Bronchial epithelial cell (primary cell): ENCODE measurements at regions not wholly inside any gene's neighbourhood (a gene's known extent, or its start where the extent isn't known, plus 50 kb on each side); places are given as distances from the start of the nearest gene placed in this dataset.

Source experiments
- DNase-seq: peaks from one replicate; pipeline ENCODE4 v3.0.0-alpha.2; 2010; ENCODE audit warnings: low read depth
- FAIRE-seq: peaks from 2 replicates; lab custom pipeline; 2011; peaks lifted over from hg19 to GRCh38; lab: Jason Lieb, UNC
- H3K27me3 ChIP-seq: 2 replicates; pipeline ENCODE4 v1.5.1; 2011; ENCODE audit warnings: low read length; ENCODE audit not compliant: control insufficient read depth, insufficient read depth
- H3K36me3 ChIP-seq: 2 replicates; pipeline ENCODE4 v1.5.1; 2011; ENCODE audit warnings: low read length; ENCODE audit not compliant: control insufficient read depth, insufficient read depth
- H3K4me3 ChIP-seq: 2 replicates; pipeline ENCODE4 v1.5.1; 2011; ENCODE audit warnings: mild to moderate bottlenecking, low read depth, low read length, control low read depth
- TF ChIP-seq, protein P1 (sequence below): IDR thresholded peaks from 2 replicates; pipeline ENCODE4 v1.5.1; 2011; ENCODE audit warnings: mild to moderate bottlenecking, moderate library complexity, low read length, control low read depth, inconsistent platforms; ENCODE audit not compliant: insufficient read depth, severe bottlenecking

DNA sequence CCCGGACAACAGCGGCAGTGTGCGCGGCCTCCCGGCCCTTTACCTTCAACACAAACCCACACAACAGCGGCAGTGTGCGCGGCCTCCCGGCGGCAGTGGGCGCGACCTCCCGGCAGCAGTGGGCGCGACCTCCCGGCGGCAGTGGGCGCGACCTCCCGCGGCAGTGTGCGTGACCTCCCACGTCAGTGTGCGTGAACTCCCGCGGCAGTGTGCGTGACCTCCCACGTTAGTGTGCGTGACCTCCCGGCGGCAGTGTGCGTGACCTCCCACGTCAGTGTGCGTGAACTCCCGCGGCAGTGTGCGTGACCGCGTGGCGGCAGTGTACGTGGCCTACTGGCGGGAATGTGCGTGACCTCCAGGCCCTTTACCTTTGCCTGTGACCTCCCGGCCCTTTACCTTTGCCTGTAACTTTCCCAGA, 576.6 kb upstream of the FRG1 start:
- no peaks in the 10 kb centered on the region for H3K36me3 ChIP-seq
- no peaks in the 10 kb centered on the region for H3K27me3 ChIP-seq
- TF ChIP-seq, protein P1, sequence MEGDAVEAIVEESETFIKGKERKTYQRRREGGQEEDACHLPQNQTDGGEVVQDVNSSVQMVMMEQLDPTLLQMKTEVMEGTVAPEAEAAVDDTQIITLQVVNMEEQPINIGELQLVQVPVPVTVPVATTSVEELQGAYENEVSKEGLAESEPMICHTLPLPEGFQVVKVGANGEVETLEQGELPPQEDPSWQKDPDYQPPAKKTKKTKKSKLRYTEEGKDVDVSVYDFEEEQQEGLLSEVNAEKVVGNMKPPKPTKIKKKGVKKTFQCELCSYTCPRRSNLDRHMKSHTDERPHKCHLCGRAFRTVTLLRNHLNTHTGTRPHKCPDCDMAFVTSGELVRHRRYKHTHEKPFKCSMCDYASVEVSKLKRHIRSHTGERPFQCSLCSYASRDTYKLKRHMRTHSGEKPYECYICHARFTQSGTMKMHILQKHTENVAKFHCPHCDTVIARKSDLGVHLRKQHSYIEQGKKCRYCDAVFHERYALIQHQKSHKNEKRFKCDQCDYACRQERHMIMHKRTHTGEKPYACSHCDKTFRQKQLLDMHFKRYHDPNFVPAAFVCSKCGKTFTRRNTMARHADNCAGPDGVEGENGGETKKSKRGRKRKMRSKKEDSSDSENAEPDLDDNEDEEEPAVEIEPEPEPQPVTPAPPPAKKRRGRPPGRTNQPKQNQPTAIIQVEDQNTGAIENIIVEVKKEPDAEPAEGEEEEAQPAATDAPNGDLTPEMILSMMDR = no peak
- no peak overlapping the region for H3K4me3 ChIP-seq
- FAIRE-seq (no peak), DNase-seq (no peak)

GRCh38 chr4:189365451-189365850, 575.2 kb upstream of the FRG1 start:
- no peaks in the 10 kb centered on the region for H3K27me3 ChIP-seq
- H3K4me3 ChIP-seq = no peak overlapping the region
- DNase-seq (no peak), FAIRE-seq (no peak)
- TF ChIP-seq, protein P1 = no peak
- H3K36me3 ChIP-seq = no peaks in the 10 kb centered on the region

DNA sequence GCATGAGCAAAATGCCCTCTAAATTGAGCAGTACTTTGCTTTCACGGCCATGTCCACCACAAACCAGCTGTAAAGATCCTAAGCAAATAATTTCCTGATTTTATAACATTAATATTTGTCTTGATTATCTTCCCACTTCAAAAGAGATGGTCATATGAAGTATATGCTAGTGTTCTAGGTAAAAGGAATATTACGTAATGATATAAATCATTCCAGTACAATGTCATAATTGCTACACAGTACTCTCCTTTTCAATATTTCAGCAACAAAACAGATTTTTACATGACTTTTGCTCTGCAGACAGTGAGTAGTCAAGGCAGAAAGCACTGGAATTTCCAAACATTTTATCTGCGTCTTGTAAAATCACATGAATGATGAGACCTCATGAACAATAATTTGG, 572.8 kb upstream of the FRG1 start:
- TF ChIP-seq, protein P1 = no peak
- H3K27me3 ChIP-seq = no peaks in the 10 kb centered on the region
- H3K36me3 ChIP-seq = no peaks in the 10 kb centered on the region
- DNase-seq = no peak
- FAIRE-seq = no peak
- H3K4me3 ChIP-seq = no peak overlapping the region

GRCh38 chr4:189374176-189374575, 566.5 kb upstream of the FRG1 start:
- no peaks in the 10 kb centered on the region for H3K27me3 ChIP-seq
- FAIRE-seq (no peak), DNase-seq (no peak)
- TF ChIP-seq, protein P1 = no peak
- no peaks in the 10 kb centered on the region for H3K36me3 ChIP-seq
- no peak overlapping the region for H3K4me3 ChIP-seq

- TF ChIP-seq, protein P1 = no peak
- Histone ChIP-seq H3K27me3 (no peaks in the 10 kb centered on the region), H3K36me3 (no peaks in the 10 kb centered on the region), H3K4me3 (no peak overlapping the region)
- DNase-seq (no peak), FAIRE-seq (no peak)
Measured at GRCh38 chr4:189376901-189377300, 563.8 kb upstream of the FRG1 start.

DNA sequence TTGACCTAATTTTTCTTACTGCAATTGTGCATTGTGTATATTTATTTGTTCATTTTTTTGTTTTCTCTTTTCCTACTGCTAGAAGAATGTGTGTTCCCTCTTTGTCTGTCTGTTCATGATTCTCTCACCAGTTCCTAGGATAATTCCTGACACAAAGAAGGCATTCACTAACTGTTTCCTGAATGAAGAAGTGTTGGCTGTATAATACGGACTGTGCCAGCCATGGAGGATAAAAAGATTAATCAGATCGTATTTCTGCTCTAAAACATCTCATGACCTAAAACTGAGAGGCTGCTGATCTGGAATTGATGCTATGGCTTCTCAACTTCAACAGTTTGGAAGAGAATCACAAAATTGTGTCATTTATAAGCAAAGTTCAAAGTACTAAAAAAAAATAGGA, 563.1 kb upstream of the FRG1 start:
- FAIRE-seq (no peak), DNase-seq (no peak)
- no peak overlapping the region for H3K4me3 ChIP-seq
- TF ChIP-seq, protein P1 = no peak
- H3K27me3 ChIP-seq = no peaks in the 10 kb centered on the region
- H3K36me3 ChIP-seq = no peaks in the 10 kb centered on the region
